MM.1S (cell line): ENCODE measurements at regions not wholly inside any gene's neighbourhood (a gene's known extent, or its start where the extent isn't known, plus 50 kb on each side); places are given as distances from the start of the nearest gene placed in this dataset.

ENCODE experiments used
- DNase-seq: peaks from one replicate; pipeline ENCODE4 v3.0.0-alpha.2; 2015
- H2AFZ ChIP-seq: fragments of 300-600 bp; sonication (generic); 2 replicates; pipeline ENCODE4 v1.6.0; 2016; ENCODE audit warnings: antibody characterized with exemption, low read length
- H3F3A ChIP-seq: fragments of 300-600 bp; sonication (generic); 2 replicates; pipeline ENCODE4 v1.6.1; 2016; ENCODE audit warnings: mild to moderate bottlenecking, antibody characterized with exemption, low read length, moderate library complexity, mixed read lengths; ENCODE audit not compliant: insufficient read depth
- H3K27ac ChIP-seq: fragments of 300-600 bp; sonication (generic); 2 replicates; pipeline ENCODE4 v1.5.1; 2016; ENCODE audit warnings: mild to moderate bottlenecking, low read length
- H3K27me3 ChIP-seq: fragments of 300-600 bp; sonication (generic); replicated peaks from 2 replicates; pipeline ENCODE4 v1.6.0; 2016; ENCODE audit warnings: low read length; ENCODE audit not compliant: insufficient read depth
- H3K36me3 ChIP-seq: fragments of 300-600 bp; sonication (generic); replicated peaks from 2 replicates; pipeline ENCODE4 v1.6.1; 2016; ENCODE audit warnings: mild to moderate bottlenecking, low read length, mixed read lengths; ENCODE audit not compliant: insufficient read depth
- H3K4me1 ChIP-seq: fragments of 300-600 bp; sonication (generic); 2 replicates; pipeline ENCODE4 v1.6.1; 2016; ENCODE audit warnings: low read length, mixed read lengths
- H3K4me2 ChIP-seq: fragments of 300-600 bp; sonication (generic); 2 replicates; pipeline ENCODE4 v1.6.0; 2016; ENCODE audit warnings: low read depth, low read length
- H3K4me3 ChIP-seq: fragments of 300-600 bp; sonication (generic); 2 replicates; pipeline ENCODE4 v1.5.1; 2016; ENCODE audit warnings: low read length, mixed read lengths
- H3K79me2 ChIP-seq: fragments of 300-600 bp; sonication (generic); 2 replicates; pipeline ENCODE4 v1.6.1; 2016; ENCODE audit warnings: mixed run types, low read length, mixed read lengths
- H3K9ac ChIP-seq: fragments of 300-600 bp; sonication (generic); 2 replicates; pipeline ENCODE4 v1.6.1; 2016; ENCODE audit warnings: low read length, mixed read lengths
- H3K9me2 ChIP-seq: fragments of 300-600 bp; sonication (generic); replicated peaks from 2 replicates; pipeline ENCODE4 v1.6.1; 2016; ENCODE audit warnings: mild to moderate bottlenecking, low read length, mixed read lengths; ENCODE audit not compliant: insufficient read depth
- H3K9me3 ChIP-seq: fragments of 300-600 bp; sonication (generic); replicated peaks from 2 replicates; pipeline ENCODE4 v1.6.1; 2016; ENCODE audit warnings: mild to moderate bottlenecking, low read length, mixed read lengths; ENCODE audit not compliant: insufficient read depth
- H4K20me1 ChIP-seq: fragments of 300-600 bp; sonication (generic); 2 replicates; pipeline ENCODE4 v1.6.1; 2016; ENCODE audit warnings: mild to moderate bottlenecking, low read length, moderate library complexity, mixed read lengths; ENCODE audit not compliant: insufficient read depth
- CTCF ChIP-seq: fragments of 300-600 bp; sonication (generic); IDR thresholded peaks from 2 replicates; pipeline ENCODE4 v1.5.1; 2016; ENCODE audit warnings: antibody characterized with exemption, low read length, mixed read lengths
- EZH2 ChIP-seq: fragments of 300-600 bp; sonication (generic); optimal IDR thresholded peaks from 2 replicates; pipeline ENCODE3; 2017; ENCODE audit warnings: low read depth, mild to moderate bottlenecking, antibody characterized with exemption, low read length, mixed read lengths
- EZH2phosphoT487 ChIP-seq: fragments of 300-600 bp; sonication (generic); IDR thresholded peaks from 2 replicates; pipeline ENCODE4 v1.6.1; 2018; ENCODE audit warnings: antibody characterized with exemption, low read length

GRCh38 chr3:157626817-157627216, 123.6 kb upstream of the VEPH1 start:
- Histone ChIP-seq H4K20me1 (no peaks in the 10 kb centered on the region), H2AFZ (no peak overlapping the region), H3K27ac (no peak overlapping the region), H3F3A (no peaks in the 10 kb centered on the region), H3K36me3 (no peaks in the 10 kb centered on the region), H3K9me2 (no peaks in the 10 kb centered on the region), H3K4me2 (no peak overlapping the region), H3K27me3 (no peaks in the 10 kb centered on the region), H3K9me3 (no peaks in the 10 kb centered on the region), H3K79me2 (no peaks in the 10 kb centered on the region), H3K9ac (no peak overlapping the region), H3K4me3 (no peak overlapping the region), H3K4me1 (no peaks in the 10 kb centered on the region)
- DNase-seq = no peak
- TF ChIP-seq EZH2 (no peak), EZH2phosphoT487 (no peak), CTCF (no peak)

GRCh38 chr3:157624801-157625200, 121.6 kb upstream of the VEPH1 start:
- Histone ChIP-seq H3K4me1 (no peaks in the 10 kb centered on the region), H3K27me3 (no peaks in the 10 kb centered on the region), H3K4me2 (no peak overlapping the region), H3K4me3 (no peak overlapping the region), H4K20me1 (no peaks in the 10 kb centered on the region), H3K27ac (no peak overlapping the region), H3K9ac (no peak overlapping the region), H2AFZ (no peak overlapping the region), H3F3A (no peaks in the 10 kb centered on the region), H3K36me3 (no peaks in the 10 kb centered on the region), H3K79me2 (no peaks in the 10 kb centered on the region), H3K9me3 (no peaks in the 10 kb centered on the region), H3K9me2 (no peaks in the 10 kb centered on the region)
- no peak for DNase-seq
- TF ChIP-seq EZH2 (no peak), CTCF (no peak), EZH2phosphoT487 (no peak)

GRCh38 chr3:157618886-157619285, 115.7 kb upstream of the VEPH1 start:
- H3K27ac ChIP-seq = no peak overlapping the region
- no peaks in the 10 kb centered on the region for H4K20me1 ChIP-seq
- no peaks in the 10 kb centered on the region for H3K4me1 ChIP-seq
- no peak overlapping the region for H3K4me2 ChIP-seq
- H3K27me3 ChIP-seq = no peaks in the 10 kb centered on the region
- no peaks in the 10 kb centered on the region for H3F3A ChIP-seq
- H3K9ac ChIP-seq = no peak overlapping the region
- TF ChIP-seq EZH2phosphoT487 (no peak), EZH2 (no peak), CTCF (no peak)
- no peaks in the 10 kb centered on the region for H3K79me2 ChIP-seq
- H3K9me3 ChIP-seq = no peaks in the 10 kb centered on the region
- no peak overlapping the region for H3K4me3 ChIP-seq
- H2AFZ ChIP-seq = no peak overlapping the region
- DNase-seq = no peak
- H3K36me3 ChIP-seq = no peaks in the 10 kb centered on the region
- H3K9me2 ChIP-seq = no peaks in the 10 kb centered on the region
